IPS DF 6.9 (cell line): ENCODE measurements at regions not wholly inside any gene's neighbourhood (a gene's known extent, or its start where the extent isn't known, plus 50 kb on each side); places are given as distances from the start of the nearest gene placed in this dataset.

Experiments used
- DNase-seq: peaks from one replicate; pipeline ENCODE4 v3.0.0-alpha.2; 2013; ENCODE audit warnings: low read depth, low spot score
- H3K27ac ChIP-seq: one replicate; pipeline ENCODE4 v1.5.1; 2013; ENCODE audit warnings: low read length, control low read depth
- H3K27me3 ChIP-seq: 2 replicates; pipeline ENCODE4 v1.6.1; 2013; ENCODE audit warnings: mild to moderate bottlenecking, low read length; ENCODE audit not compliant: control insufficient read depth, insufficient read depth
- H3K36me3 ChIP-seq: 2 replicates; pipeline ENCODE4 v1.6.1; 2013; ENCODE audit warnings: low read length; ENCODE audit not compliant: control insufficient read depth, insufficient read depth
- H3K4me1 ChIP-seq: 2 replicates; pipeline ENCODE4 v1.6.1; 2013; ENCODE audit warnings: low read length; ENCODE audit not compliant: control insufficient read depth, insufficient read depth
- H3K4me3 ChIP-seq: 2 replicates; pipeline ENCODE4 v1.5.1; 2013; ENCODE audit warnings: mild to moderate bottlenecking, low read length
- H3K9me3 ChIP-seq: 2 replicates; pipeline ENCODE4 v1.6.1; 2013; ENCODE audit warnings: low read length, inconsistent platforms; ENCODE audit not compliant: control insufficient read depth, insufficient read depth
- WGBS: extraction: QIAGEN DNeasy Blood & Tissue Kit; methylation state at CpG from one replicate; pipeline ENCODE4 v1.1.7; 2013; ENCODE audit warnings: mixed read lengths, missing lambda C conversion rate; ENCODE audit not compliant: insufficient read length, insufficient coverage; 5-methylcytosine and 5-hydroxymethylcytosine counted together

DNA sequence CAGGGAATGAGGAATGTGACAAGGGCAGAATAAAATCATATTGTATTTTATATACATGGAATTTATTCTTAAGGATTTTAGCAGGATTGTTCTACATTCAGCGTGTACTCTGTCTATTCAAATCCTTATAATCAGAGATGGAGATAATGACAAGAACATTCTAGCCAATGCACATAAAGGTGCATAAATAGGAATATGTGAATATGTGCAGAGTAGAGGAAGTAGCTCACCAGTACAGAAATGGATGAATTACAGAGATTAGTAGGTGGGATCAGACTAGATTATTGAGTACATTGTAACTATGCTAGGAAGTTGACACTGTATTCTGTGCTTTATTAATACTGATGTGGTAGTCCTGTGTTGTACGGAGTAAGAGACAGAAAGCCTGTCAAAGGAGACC is 1308.8 kb downstream of the FAM181B start:
- no CpG with 5 or more reads among the region's 2 CpGs for WGBS

DNA sequence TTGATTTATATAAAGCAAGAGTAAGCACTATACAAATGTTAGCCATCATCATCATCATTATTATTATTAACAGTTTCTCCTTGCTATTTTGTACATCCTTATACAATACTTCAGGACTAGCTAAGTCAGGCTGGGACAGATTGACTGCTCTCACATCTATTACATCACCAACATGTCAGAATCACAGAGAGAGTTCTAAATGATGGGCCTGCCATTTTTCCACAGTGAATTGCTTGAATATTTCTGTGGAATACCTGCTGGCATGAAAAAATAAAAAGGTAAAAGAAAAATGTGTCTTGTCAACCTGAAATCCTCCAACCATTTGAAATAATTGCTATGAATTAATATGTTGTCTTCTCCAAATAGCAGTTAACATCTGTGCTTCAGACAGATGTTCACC is 1311.3 kb downstream of the FAM181B start:
- Histone ChIP-seq H3K27ac (no peak overlapping the region), H3K36me3 (no peaks in the 10 kb centered on the region), H3K9me3 (no peaks in the 10 kb centered on the region), H3K4me1 (peaks cover 3% of the 10 kb centered on the region; the same call in 1 of the 2 replicates), H3K27me3 (no peaks in the 10 kb centered on the region), H3K4me3 (no peak overlapping the region)
- no peak for DNase-seq

More for the DNA sequence above, 1308.8 kb downstream of the FAM181B start:
- Histone ChIP-seq H3K27ac (no peak overlapping the region), H3K27me3 (no peaks in the 10 kb centered on the region), H3K36me3 (no peaks in the 10 kb centered on the region), H3K4me1 (peaks cover 3% of the 10 kb centered on the region; the same call in 1 of the 2 replicates), H3K9me3 (no peaks in the 10 kb centered on the region), H3K4me3 (no peak overlapping the region)
- no peak for DNase-seq

DNA sequence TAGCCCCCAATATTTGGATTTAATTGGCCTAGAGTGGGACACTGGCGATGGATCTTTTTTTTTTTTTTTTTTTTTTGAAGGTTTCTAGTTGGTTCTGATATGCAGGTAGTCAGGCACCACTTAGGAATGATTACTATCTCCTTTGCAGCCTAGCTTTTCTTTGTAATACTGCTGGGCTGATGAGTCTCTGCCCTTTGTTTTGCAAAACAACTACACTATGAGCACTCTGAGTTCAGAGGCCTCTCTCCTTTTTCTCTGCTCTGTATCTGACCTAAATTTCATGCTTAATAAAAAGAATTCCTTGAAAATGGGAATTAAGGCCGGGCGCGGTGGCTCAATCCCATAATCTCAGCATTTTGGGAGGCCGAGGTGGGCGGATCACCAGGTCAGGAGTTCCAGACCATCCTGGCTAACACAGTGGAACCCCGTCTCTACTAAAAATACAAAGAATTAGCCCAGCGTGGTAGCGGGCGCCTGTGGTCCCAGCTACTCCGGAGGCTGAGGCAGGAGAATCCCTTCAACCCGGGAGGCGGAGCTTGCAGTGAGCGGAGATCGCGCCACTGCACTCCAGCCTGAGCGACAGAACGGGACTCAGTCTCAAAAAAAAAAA is 1312.3 kb downstream of the FAM181B start:
- peak; percentile 45 for DNase-seq
- Histone ChIP-seq H3K4me3 (no peak overlapping the region), H3K27me3 (no peaks in the 10 kb centered on the region), H3K36me3 (no peaks in the 10 kb centered on the region), H3K4me1 (peaks cover 3% of the 10 kb centered on the region; the same call in 1 of the 2 replicates), H3K27ac (no peak overlapping the region), H3K9me3 (no peaks in the 10 kb centered on the region)
- WGBS = no CpG with 5 or more reads among the region's 18 CpGs

DNA sequence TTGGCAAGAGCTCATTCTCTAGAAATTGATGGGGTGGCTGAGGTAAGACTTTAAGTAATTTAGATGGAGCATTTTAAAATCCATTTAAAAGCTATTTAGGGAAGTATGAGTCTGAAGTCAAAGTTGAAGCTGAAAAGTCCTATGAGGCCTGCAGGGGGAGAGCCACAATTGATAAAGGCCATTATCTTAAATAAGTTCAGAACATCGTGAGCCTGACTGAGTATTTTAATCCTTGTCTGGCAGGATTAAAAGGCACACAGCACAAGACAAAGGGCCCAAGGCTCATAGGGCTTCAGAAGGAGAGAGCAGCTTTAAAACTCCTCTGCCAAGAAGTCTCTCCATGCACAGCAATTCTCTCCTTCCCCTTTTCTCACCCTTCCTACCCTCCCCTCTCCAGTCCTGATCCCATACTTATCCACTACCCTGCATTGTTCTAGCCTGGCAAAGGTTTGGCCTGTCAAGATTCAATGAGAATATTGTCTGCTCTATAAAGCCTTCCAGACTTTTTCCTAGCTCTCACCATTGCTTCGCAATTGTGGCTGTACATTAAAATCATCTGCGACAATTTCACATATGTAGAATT is 1312.9 kb downstream of the FAM181B start:
- no CpG with 5 or more reads among the region's 3 CpGs for WGBS
- H3K27me3 ChIP-seq = no peaks in the 10 kb centered on the region
- no peak overlapping the region for H3K4me3 ChIP-seq
- no peaks in the 10 kb centered on the region for H3K9me3 ChIP-seq
- no peak for DNase-seq
- peaks cover 3% of the 10 kb centered on the region; the same call in 1 of the 2 replicates for H3K4me1 ChIP-seq
- no peaks in the 10 kb centered on the region for H3K36me3 ChIP-seq
- H3K27ac ChIP-seq = no peak overlapping the region

DNA sequence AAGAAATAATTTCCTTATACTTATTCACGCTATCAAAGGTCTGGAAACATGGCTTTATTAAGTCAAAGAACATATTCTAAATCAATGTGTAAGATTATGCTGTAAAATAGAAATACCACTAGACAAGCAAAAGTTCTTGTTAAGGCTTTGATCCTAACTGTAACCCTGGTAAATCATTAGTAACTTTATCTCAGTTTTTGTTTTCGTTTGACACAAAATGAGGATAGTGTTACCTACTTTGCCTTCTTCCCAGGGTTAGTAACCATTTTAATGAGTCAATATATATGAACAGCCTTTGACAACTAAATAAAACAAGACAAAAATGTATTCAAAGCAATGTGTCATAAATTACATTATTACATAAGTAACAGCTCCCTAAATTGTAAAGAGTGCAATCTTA is 1336.3 kb downstream of the FAM181B start:
- WGBS = no CpG with 5 or more reads among the region's 2 CpGs
- H3K4me3 ChIP-seq = no peak overlapping the region
- H3K27ac ChIP-seq = no peak overlapping the region

DNA sequence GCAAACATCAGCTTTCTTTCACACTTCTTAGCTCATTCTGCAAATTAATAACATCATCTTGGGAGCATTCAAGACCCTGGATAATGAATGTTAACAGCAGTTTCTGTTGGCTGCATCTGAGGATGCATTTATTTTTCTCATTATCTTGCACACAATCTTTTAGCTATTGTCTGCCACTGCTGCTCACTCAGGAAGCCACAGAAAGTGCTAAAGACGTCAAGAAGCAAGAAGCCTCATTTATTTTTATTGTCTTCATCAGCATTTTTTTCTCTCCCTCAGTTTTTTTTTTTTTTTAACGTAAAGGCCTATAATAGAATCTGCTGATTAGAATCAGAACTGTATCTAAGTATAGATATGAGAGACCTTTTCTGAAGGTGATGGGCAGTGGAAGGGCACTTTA is 1339.4 kb downstream of the FAM181B start:
- no peaks in the 10 kb centered on the region for H3K36me3 ChIP-seq
- H3K27me3 ChIP-seq = no peaks in the 10 kb centered on the region
- WGBS = no CpG with 5 or more reads among the region's 2 CpGs
- no peak overlapping the region for H3K4me3 ChIP-seq
- DNase-seq = no peak
- H3K4me1 ChIP-seq = no peaks in the 10 kb centered on the region
- H3K9me3 ChIP-seq = no peaks in the 10 kb centered on the region
- H3K27ac ChIP-seq = no peak overlapping the region

More for the DNA sequence above, 1336.3 kb downstream of the FAM181B start:
- Histone ChIP-seq H3K36me3 (no peaks in the 10 kb centered on the region), H3K27me3 (no peaks in the 10 kb centered on the region), H3K9me3 (no peaks in the 10 kb centered on the region), H3K4me1 (no peaks in the 10 kb centered on the region)
- DNase-seq = no peak

GRCh38 chr11:81388326-81388725 is 1345.3 kb downstream of the FAM181B start:
- H3K9me3 ChIP-seq = no peaks in the 10 kb centered on the region
- WGBS = no CpG with 5 or more reads among the region's 3 CpGs
- DNase-seq = no peak

GRCh38 chr11:81380395-81380794 is 1353.3 kb downstream of the FAM181B start:
- Histone ChIP-seq H3K9me3 (no peaks in the 10 kb centered on the region), H3K27me3 (no peaks in the 10 kb centered on the region), H3K4me1 (peaks cover 3% of the 10 kb centered on the region; the same call in 1 of the 2 replicates), H3K27ac (no peak overlapping the region), H3K36me3 (no peaks in the 10 kb centered on the region), H3K4me3 (no peak overlapping the region)
- WGBS = no CpG with 5 or more reads among the region's 1 CpG
- DNase-seq = no peak

More at GRCh38 chr11:81388326-81388725, 1345.3 kb downstream of the FAM181B start:
- no peak overlapping the region for H3K27ac ChIP-seq
- no peaks in the 10 kb centered on the region for H3K27me3 ChIP-seq
- no peaks in the 10 kb centered on the region for H3K36me3 ChIP-seq
- H3K4me3 ChIP-seq = no peak overlapping the region
- H3K4me1 ChIP-seq = no peaks in the 10 kb centered on the region

DNA sequence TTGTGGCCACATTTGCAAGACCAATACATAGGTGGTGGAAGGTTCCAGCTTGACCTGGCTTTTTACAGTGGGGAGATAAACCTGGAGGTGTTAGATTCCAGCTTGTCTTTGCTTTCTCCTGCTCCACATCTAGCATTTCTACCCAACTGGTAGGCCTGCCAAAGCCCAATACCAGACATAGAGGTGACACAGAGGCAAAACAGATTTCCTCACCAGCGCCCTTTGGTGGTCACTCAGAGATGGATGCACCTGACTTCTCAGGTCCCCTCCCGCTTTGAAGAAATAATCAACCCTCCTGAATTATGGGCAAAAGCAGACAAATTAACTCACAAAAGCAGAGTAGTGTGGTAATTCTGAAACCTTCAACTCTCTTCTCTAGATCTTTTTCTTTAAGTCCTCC is 1356.2 kb downstream of the FAM181B start:
- no peak overlapping the region for H3K27ac ChIP-seq
- H3K9me3 ChIP-seq = no peaks in the 10 kb centered on the region
- no peaks in the 10 kb centered on the region for H3K27me3 ChIP-seq
- DNase-seq = no peak
- WGBS = no CpG with 5 or more reads among the region's 2 CpGs
- no peak overlapping the region for H3K4me3 ChIP-seq
- H3K4me1 ChIP-seq = peaks cover 3% of the 10 kb centered on the region; the same call in 1 of the 2 replicates
- H3K36me3 ChIP-seq = no peaks in the 10 kb centered on the region

- Histone ChIP-seq H3K9me3 (no peaks in the 10 kb centered on the region), H3K36me3 (no peaks in the 10 kb centered on the region), H3K4me3 (no peak overlapping the region), H3K4me1 (no peaks in the 10 kb centered on the region), H3K27me3 (no peaks in the 10 kb centered on the region), H3K27ac (no peak overlapping the region)
- WGBS = no CpG with 5 or more reads among the region's 2 CpGs
- no peak for DNase-seq
Observed at GRCh38 chr11:81373986-81374385, 1359.7 kb downstream of the FAM181B start.

GRCh38 chr11:81368192-81368591 is 1365.5 kb downstream of the FAM181B start:
- no CpG with 5 or more reads among the region's 11 CpGs for WGBS
- no peak for DNase-seq
- H3K36me3 ChIP-seq = 0 out of 2 replicates have a peak, but pooled peaks cover 2% of the 10 kb centered on the region
- no peaks in the 10 kb centered on the region for H3K27me3 ChIP-seq
- H3K4me3 ChIP-seq = no peak overlapping the region
- H3K4me1 ChIP-seq = no peaks in the 10 kb centered on the region
- H3K9me3 ChIP-seq = no peaks in the 10 kb centered on the region
- no peak overlapping the region for H3K27ac ChIP-seq
